Stimulated activated naive CD8-positive, alpha-beta T cell treated with anti-CD3 and anti-CD28 coated beads, Interleukin-15, Interleukin-2, amounts not matched to agents 100 U/mL and 50 U/mL, for 24 hours (primary cell): ENCODE measurements at regions not wholly inside any gene's neighbourhood (a gene's known extent, or its start where the extent isn't known, plus 50 kb on each side); places are given as distances from the start of the nearest gene placed in this dataset.
"Not testable (repeated sequence)": the region's sequence is repeated elsewhere in the genome, so short reads cannot be mapped to it uniquely, and the experiment has no call there.

Source experiments
- ATAC-seq: fragments of 150-1000 bp; cut with Tn5 transposase; one replicate; pipeline ENCODE4 v1.10.0; 2021
- DNase-seq: peaks from one replicate; pipeline ENCODE4 v3.0.0; 2021

- ATAC-seq (no peak), DNase-seq (no peak)
Observed at GRCh38 chr5:84885485-84886258, 501.0 kb upstream of the EDIL3 start.

GRCh38 chr5:84881737-84882136, 497.1 kb upstream of the EDIL3 start:
- ATAC-seq = no peak
- DNase-seq = no peak

- no peak for DNase-seq
- no peak for ATAC-seq
Observed at GRCh38 chr5:84874196-84874595, 489.5 kb upstream of the EDIL3 start.

DNA sequence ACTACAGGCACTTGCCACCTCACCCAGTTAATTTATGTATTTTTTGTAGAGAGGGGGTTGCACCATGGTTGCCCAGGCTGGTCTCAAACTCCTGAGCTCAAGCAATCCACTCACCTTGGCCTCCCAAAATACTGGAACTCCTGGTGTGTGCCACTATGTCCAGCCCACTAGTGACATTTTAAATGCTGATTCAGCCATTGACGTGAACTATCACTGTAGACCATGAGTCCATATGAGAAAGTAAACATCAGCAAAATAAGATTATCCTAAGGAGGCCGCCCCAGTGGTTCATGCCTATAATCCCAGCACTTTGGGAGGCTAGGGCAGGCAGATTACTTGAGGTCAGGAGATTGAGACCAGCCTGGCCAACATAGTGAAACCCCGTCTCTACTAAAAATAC, 488.1 kb upstream of the EDIL3 start:
- ATAC-seq (no peak), DNase-seq (no peak)

GRCh38 chr5:84870369-84870768, 485.7 kb upstream of the EDIL3 start:
- ATAC-seq (no peak), DNase-seq (no peak)

GRCh38 chr5:84869675-84870074, 485.0 kb upstream of the EDIL3 start:
- ATAC-seq = no peak

DNA sequence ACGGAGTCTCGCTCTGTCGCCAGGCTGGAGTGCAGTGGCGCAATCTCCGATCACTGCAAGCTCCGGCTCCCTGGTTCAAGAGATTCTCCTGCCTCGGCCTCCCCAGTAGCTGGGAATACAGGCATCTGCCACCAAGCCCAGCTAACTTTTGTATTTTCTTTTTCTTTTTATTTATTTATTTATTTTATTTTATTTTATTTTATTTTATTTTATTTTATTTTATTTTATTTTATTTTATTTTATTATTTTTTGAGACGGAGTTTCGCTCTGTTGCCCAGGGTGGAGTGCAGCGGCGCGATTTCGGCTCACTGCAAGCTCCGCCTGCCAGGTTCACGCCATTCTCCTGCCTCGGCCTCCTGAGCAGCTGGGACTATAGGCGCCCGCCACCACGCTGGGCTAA, 479.3 kb upstream of the EDIL3 start:
- DNase-seq, ATAC-seq: not testable (repeated sequence)

More at GRCh38 chr5:84869675-84870074, 485.0 kb upstream of the EDIL3 start:
- no peak for DNase-seq

DNA sequence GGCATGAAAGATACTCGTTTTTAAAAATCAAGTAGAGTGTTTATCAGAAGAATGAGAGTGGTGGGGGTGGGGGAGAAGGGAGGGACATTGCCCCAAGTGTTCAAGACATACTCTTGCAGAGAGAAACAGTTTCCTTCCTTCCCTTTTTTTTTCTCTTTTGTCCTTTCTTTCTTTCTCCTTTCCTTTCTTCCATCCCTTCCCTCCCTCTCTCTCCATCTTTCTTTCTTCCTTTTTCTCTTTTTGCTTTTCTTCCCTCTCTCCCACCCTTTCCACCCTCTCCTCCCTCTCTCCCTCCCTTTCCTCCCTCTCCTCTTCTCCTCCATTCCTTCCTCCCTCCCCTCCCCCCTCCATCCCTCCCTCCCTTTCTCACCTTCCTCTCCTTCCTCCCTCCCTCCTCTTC, 478.3 kb upstream of the EDIL3 start:
- DNase-seq (no peak), ATAC-seq (no peak)

DNA sequence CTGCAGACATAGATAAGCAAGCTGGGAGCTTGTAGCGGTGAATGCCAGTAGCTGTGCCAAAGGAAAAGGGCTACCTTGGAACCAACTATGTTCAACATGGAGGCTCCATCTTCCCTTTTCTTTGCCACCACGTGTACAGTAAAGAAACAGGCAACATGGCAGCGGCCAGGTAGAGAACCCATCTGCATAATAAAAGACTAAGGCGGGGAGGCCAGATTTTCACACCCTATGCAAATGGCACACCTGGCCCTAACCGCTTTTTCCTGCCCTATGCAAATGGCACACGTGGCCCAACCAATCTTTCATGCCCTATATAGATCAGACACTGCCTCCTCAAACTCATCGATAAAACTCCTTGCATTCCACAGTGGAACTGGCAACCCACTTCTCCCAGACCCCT, 477.5 kb upstream of the EDIL3 start:
- ATAC-seq = no peak
- DNase-seq = no peak

GRCh38 chr5:84861306-84861705, 476.6 kb upstream of the EDIL3 start:
- DNase-seq (no peak), ATAC-seq (no peak)

DNA sequence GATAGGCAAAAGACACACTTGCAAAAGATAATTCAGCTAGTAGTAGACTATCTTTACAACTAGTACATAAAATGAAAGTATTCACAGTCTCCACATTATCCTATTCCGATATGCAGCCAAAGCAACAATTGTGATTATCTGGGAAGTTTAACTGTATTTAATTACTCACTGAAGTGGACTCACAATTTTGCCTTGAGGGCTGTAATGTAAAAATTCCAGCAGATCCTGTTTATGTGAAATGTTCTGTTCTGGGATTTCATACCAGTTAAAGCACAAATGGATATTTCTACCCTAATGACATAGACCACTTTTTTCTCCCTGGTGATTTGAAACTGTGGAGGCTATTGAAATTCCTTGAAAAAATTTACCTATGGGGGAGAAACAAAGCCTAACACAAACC, 474.4 kb upstream of the EDIL3 start:
- DNase-seq (no peak), ATAC-seq (no peak)

DNA sequence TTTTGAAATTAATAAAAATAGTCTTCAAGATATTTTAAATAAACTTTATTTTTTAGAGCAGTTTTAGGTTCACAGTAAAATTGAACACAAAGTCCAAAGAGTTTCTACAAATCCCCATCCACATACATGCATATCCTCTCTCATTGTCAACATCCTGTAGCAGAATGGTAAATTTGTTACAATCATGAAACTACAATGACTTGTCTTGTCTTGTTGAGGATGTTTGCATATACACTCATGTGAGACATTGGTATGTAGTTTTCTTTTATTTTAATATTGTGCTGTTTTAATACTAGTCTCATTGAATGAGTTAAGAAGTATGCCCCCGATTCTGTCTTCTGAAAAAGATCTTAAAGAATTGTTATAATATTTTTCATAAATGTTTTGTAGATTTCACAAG, 447.0 kb upstream of the EDIL3 start:
- DNase-seq (no peak), ATAC-seq (no peak)

DNA sequence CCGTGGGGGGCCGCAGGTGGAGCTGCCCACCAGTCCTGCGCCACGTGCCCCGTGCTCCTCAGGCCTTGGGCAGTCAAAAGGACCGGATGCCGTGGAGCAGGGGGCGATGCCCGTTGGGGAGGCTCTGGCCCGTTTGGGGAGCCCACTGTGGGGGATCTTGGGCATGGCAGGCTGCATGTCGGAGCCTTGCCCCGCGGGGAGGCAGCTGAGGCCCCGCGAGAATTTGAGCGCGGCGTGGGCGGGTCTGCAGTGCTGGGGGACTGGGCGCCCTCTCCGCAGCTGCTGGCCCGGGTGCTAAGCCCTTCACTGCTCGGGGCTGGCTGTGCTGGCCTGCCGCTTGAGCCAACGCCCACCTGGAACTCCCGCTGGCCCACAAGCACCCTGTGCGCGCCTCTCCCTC, 445.6 kb upstream of the EDIL3 start:
- ATAC-seq (no peak), DNase-seq (no peak)

DNA sequence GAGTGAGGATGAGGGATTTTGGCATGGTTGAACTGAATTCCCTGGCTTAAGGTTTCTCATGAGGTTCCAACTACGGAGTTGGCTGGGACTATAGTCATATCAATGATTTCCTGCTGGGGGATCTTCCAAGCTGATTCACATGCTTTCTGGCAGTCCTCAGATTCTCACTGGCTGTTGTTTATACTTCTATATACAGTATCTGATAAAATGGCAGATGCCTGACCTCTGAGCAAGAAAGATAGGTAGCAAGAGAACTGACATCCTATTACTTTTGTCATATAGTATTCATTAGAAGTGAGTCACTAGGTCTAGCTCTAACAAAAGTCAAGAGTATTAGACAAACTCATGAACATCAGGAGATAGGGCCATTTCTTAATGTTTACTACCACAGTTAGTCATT, 440.9 kb upstream of the EDIL3 start:
- ATAC-seq (no peak), DNase-seq (no peak)

- ATAC-seq (no peak), DNase-seq (no peak)
Observed at GRCh38 chr5:84821924-84822323, 437.2 kb upstream of the EDIL3 start.

DNA sequence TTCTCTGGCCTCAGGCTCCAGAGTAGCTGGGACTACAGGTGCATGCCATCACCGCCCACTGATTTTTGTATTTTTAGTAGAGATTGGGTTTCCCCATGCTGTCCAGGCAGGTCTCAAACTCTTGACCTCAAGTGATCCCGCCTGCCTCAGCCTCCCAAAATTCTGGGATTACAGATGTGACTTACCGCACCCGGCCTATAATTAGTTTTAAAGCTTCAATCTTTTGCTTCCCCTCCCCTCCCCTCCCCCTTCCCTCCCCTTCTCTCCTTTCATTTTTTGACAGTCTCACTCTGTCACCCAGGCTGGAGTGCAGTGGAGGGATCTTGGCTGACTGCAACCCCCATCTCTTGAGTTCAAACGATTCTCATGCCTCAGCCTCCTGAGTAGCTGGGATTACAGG, 433.3 kb upstream of the EDIL3 start:
- DNase-seq (no peak), ATAC-seq (no peak)

DNA sequence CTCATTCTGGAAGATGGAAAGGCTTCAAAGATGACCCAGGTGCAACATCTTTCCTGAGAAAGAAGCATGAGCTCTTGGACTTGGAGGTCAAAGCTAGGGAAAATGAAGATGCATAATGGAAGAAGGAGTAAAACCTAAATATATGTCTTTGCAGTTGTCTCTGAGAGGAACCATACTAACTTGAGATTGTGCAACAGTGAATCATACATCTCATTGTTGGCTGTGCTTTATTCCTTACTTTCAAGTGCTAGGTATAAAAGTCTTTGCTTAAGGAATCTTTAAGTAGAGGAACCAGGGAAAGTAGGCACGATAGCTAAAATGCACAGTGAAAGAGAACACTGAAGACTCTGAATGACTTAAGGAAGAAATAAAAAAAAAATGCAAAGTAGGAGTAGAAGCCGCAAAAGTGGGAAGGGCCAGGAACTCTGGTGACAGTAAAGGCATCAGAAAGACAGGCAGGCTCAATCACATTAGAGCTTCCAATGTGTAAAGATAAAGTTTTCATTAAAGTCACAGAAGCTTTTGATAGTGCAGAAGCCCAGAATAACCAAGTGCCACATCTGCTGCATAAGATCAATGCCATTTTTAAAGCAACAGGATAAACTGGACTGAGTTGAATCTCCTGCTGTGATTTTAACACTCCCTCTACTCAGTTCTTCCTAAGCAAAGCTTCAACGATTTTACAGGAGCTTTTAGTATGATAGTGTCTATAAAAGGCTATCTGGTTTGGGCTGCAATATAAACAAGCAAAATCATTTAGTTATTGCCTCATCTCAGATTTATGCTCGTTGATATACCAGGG, 432.3 kb upstream of the EDIL3 start:
- ATAC-seq (no peak), DNase-seq (no peak)

GRCh38 chr5:84816160-84816559, 431.5 kb upstream of the EDIL3 start:
- ATAC-seq = no peak

GRCh38 chr5:84805473-84805872, 420.8 kb upstream of the EDIL3 start:
- ATAC-seq = no peak
- no peak for DNase-seq

More at GRCh38 chr5:84816160-84816559, 431.5 kb upstream of the EDIL3 start:
- DNase-seq = no peak

- DNase-seq (no peak), ATAC-seq (no peak)
Observed at GRCh38 chr5:84796399-84796798, 411.7 kb upstream of the EDIL3 start.

GRCh38 chr5:84794486-84795035, 409.9 kb upstream of the EDIL3 start:
- DNase-seq = no peak
- ATAC-seq = no peak

GRCh38 chr5:84791730-84792129, 407.1 kb upstream of the EDIL3 start:
- ATAC-seq = no peak

DNA sequence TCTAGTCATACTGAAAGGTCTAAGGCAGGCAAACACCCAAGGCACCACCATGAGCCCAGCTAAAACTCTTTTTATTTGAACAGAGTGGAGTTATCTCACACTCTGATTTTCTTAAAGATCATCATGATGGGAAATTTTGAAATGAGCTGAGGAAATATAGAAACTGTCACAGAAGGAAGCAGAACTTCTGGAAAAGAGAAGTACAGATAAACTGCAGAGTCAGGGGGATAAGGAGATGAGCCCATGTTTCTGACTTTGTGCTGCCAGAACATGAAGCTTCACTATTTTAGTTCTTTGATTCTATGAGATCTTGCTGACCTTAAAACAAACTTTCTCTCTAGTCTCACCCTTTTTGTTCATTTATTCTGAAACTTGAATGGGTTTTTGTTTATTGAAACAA, 406.5 kb upstream of the EDIL3 start:
- ATAC-seq (no peak), DNase-seq (no peak)

More at GRCh38 chr5:84791730-84792129, 407.1 kb upstream of the EDIL3 start:
- no peak for DNase-seq
